SU-DHL-6 (cell line): ENCODE measurements at regions not wholly inside any gene's neighbourhood (a gene's known extent, or its start where the extent isn't known, plus 50 kb on each side); places are given as distances from the start of the nearest gene placed in this dataset.

Experiments
- H2AFZ ChIP-seq: fragments of 200-600 bp; sonication (generic); 2 replicates; pipeline ENCODE4 v1.6.1; 2014; ENCODE audit warnings: low read depth, mild to moderate bottlenecking, moderate library complexity, mixed read lengths, antibody characterized with exemption, low read length; ENCODE audit not compliant: severe bottlenecking
- H3F3A ChIP-seq: fragments of 200-600 bp; shearing (Covaris generic); 2 replicates; pipeline ENCODE4 v1.6.0; 2016; ENCODE audit warnings: antibody characterized with exemption, mild to moderate bottlenecking; ENCODE audit not compliant: insufficient read depth
- H3K27ac ChIP-seq: fragments of 200-600 bp; sonication (generic); 2 replicates; pipeline ENCODE4 v1.5.1; 2016; ENCODE audit warnings: low read depth, mild to moderate bottlenecking, low read length, moderate library complexity, mixed read lengths
- H3K27me3 ChIP-seq: fragments of 200-600 bp; sonication (generic), shearing (Covaris generic); 2 replicates; pipeline ENCODE4 v1.6.0; 2014; ENCODE audit warnings: mild to moderate bottlenecking, low read length
- H3K36me3 ChIP-seq: fragments of 200-600 bp; sonication (generic); 2 replicates; pipeline ENCODE4 v1.6.1; 2014; ENCODE audit warnings: mild to moderate bottlenecking, low read length, mixed read lengths
- H3K4me2 ChIP-seq: fragments of 300-600, 200-600 bp; shearing (Covaris generic), sonication (generic); 2 replicates; pipeline ENCODE4 v1.6.0; 2014; ENCODE audit warnings: low read length, low read depth, mild to moderate bottlenecking; ENCODE audit not compliant: poor library complexity, severe bottlenecking
- H3K4me3 ChIP-seq: fragments of 200-600 bp; sonication (generic); 2 replicates; pipeline ENCODE4 v1.5.1; 2014; ENCODE audit warnings: antibody characterized with exemption, low read length, mild to moderate bottlenecking, mixed read lengths; ENCODE audit not compliant: insufficient read depth, poor library complexity, severe bottlenecking
- H3K79me2 ChIP-seq: fragments of 200-600 bp; sonication (generic); 2 replicates; pipeline ENCODE4 v1.6.1; 2014; ENCODE audit warnings: mild to moderate bottlenecking, low read length, moderate library complexity; ENCODE audit not compliant: insufficient read depth
- H3K9ac ChIP-seq: fragments of 200-600 bp; sonication (generic); 2 replicates; pipeline ENCODE4 v1.7.0; 2014; ENCODE audit warnings: mild to moderate bottlenecking, low read length
- H3K9me2 ChIP-seq: fragments of 200-600 bp; sonication (generic); replicated peaks from 2 replicates; pipeline ENCODE4 v1.6.1; 2014; ENCODE audit warnings: low read length; ENCODE audit not compliant: insufficient read depth
- H3K9me3 ChIP-seq: fragments of 200-600 bp; sonication (generic); 2 replicates; pipeline ENCODE4 v1.6.1; 2014; ENCODE audit warnings: low read length, mixed read lengths; ENCODE audit not compliant: insufficient read depth
- H4K20me1 ChIP-seq: fragments of 200-600 bp; sonication (generic); 2 replicates; pipeline ENCODE4 v1.6.1; 2014; ENCODE audit warnings: low read depth, mild to moderate bottlenecking, antibody characterized with exemption, low read length, moderate library complexity, mixed read lengths
- EZH2phosphoT487 ChIP-seq: fragments of 200-600 bp; sonication (generic), shearing (Covaris generic); conservative IDR thresholded peaks from 2 replicates; pipeline ENCODE4 v1.6.1; 2018; ENCODE audit warnings: mild to moderate bottlenecking, antibody characterized with exemption, low read length, moderate library complexity, mixed read lengths
- TF ChIP-seq, protein P1 (sequence below): fragments of 200-600 bp; sonication (generic); IDR thresholded peaks from one replicate; pipeline ENCODE4 v1.5.1; 2017; ENCODE audit warnings: antibody characterized with exemption, mild to moderate bottlenecking, low read length, moderate library complexity; ENCODE audit not compliant: insufficient read depth, poor library complexity, severe bottlenecking

DNA sequence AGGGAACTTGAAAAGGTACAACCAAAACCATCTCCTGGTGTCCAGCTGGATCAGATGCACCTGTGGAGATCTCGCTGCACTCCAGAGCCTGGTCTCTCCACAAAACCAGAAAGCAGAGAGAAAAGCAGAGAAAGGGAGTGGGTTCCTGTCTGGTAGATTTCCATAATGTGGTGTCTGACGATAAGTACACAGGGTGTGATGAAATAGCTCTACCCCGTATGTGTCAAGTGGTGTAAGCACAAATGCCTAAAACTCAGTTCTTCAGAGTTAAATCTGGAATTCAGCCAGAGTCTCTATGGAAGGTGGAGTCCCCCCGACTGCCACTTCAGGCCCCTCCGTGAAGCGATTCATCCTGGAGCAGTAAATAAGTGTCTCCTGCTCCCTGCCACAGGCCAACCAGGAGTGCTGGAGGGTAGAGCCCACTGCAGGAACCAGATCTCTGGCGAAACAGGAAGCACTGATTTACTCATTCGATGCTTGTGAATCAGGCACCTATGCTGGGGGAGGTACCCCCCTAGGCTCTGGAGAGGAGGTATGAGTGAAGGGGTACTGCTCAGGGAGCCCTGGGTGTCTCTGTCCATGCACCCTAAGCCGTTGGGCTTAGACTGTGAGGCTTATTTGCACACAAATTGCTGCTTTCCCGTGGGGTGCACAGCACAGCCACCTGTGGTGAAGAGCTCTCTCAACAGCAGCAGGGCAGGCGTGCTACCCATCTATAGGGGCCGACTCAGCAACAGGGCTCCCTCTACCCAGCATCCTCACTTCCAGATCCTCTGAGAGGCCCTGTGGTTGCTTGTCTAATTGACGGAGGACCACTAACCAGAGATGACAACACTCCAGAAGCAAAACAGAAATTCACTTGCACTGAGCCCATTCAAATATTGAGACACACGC is 97.1 kb upstream of the MYOCD start:
- H3K9me2 ChIP-seq = no peaks in the 10 kb centered on the region
- no peak for TF ChIP-seq EZH2phosphoT487
- H4K20me1 ChIP-seq = no peaks in the 10 kb centered on the region; the same call in 1 of the 2 replicates
- no peaks in the 10 kb centered on the region for H3K27me3 ChIP-seq
- H3K27ac ChIP-seq = no peak overlapping the region
- H3K79me2 ChIP-seq = no peaks in the 10 kb centered on the region
- no peak overlapping the region for H3K9ac ChIP-seq
- no peak overlapping the region for H3K4me2 ChIP-seq
- no peak overlapping the region for H3K4me3 ChIP-seq
- H3F3A ChIP-seq = no peaks in the 10 kb centered on the region
- no peaks in the 10 kb centered on the region for H3K36me3 ChIP-seq
- H3K9me3 ChIP-seq = no peaks in the 10 kb centered on the region
- no peak overlapping the region for H2AFZ ChIP-seq

DNA sequence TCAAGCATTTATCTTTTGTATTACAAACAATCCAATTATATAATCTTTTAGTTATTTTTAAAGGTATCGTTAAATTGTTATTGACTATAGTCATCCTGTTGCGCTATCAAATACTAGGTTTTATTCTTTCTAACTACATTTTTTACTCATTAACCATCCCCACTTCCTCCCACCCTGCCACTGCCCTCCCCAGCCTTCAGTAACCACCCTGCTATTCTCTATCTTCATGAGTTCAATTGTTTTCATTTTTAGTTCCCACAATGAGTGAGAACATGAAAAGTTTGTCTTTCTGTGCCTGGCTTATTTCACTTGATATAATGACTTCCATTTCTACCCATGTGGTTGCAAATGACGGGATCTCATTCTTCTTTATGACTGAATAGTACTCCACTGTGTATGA is 94.1 kb upstream of the MYOCD start:
- no peak for TF ChIP-seq EZH2phosphoT487
- TF ChIP-seq, protein P1, sequence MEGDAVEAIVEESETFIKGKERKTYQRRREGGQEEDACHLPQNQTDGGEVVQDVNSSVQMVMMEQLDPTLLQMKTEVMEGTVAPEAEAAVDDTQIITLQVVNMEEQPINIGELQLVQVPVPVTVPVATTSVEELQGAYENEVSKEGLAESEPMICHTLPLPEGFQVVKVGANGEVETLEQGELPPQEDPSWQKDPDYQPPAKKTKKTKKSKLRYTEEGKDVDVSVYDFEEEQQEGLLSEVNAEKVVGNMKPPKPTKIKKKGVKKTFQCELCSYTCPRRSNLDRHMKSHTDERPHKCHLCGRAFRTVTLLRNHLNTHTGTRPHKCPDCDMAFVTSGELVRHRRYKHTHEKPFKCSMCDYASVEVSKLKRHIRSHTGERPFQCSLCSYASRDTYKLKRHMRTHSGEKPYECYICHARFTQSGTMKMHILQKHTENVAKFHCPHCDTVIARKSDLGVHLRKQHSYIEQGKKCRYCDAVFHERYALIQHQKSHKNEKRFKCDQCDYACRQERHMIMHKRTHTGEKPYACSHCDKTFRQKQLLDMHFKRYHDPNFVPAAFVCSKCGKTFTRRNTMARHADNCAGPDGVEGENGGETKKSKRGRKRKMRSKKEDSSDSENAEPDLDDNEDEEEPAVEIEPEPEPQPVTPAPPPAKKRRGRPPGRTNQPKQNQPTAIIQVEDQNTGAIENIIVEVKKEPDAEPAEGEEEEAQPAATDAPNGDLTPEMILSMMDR = no peak
- Histone ChIP-seq H3K27ac (no peak overlapping the region), H3K27me3 (no peaks in the 10 kb centered on the region), H3K9ac (no peak overlapping the region), H2AFZ (no peak overlapping the region), H4K20me1 (no peaks in the 10 kb centered on the region; the same call in 1 of the 2 replicates), H3K9me3 (no peaks in the 10 kb centered on the region), H3K9me2 (no peaks in the 10 kb centered on the region), H3F3A (no peaks in the 10 kb centered on the region), H3K79me2 (no peaks in the 10 kb centered on the region), H3K4me3 (no peak overlapping the region), H3K36me3 (no peaks in the 10 kb centered on the region), H3K4me2 (no peak overlapping the region)

DNA sequence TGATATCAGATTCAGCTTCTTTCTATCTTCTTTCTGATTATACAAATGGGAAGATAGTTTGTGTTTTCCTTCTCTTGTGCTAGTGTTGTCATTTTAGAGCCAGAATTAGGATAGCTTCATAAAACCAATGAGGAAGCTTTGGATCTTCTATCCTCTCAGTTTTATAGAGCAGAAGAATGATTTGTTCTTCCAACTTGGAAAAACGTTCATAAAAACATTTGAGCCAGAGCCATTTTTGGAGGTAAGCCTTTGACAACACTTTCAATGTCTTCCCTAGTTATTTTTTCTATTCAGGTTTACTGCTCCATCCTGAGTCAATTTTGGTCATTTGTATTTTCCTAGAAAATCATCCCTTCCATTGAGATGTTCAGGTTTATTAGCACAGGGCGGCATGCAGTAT is 91.2 kb upstream of the MYOCD start:
- Histone ChIP-seq H3K9ac (no peak overlapping the region), H3K36me3 (no peaks in the 10 kb centered on the region), H3K4me3 (no peak overlapping the region), H4K20me1 (no peaks in the 10 kb centered on the region; the same call in 1 of the 2 replicates), H3K9me2 (no peaks in the 10 kb centered on the region), H3F3A (no peaks in the 10 kb centered on the region), H3K9me3 (no peaks in the 10 kb centered on the region), H3K27me3 (no peaks in the 10 kb centered on the region), H3K4me2 (no peak overlapping the region), H2AFZ (no peak overlapping the region), H3K27ac (no peak overlapping the region), H3K79me2 (no peaks in the 10 kb centered on the region)
- TF ChIP-seq EZH2phosphoT487 = no peak

DNA sequence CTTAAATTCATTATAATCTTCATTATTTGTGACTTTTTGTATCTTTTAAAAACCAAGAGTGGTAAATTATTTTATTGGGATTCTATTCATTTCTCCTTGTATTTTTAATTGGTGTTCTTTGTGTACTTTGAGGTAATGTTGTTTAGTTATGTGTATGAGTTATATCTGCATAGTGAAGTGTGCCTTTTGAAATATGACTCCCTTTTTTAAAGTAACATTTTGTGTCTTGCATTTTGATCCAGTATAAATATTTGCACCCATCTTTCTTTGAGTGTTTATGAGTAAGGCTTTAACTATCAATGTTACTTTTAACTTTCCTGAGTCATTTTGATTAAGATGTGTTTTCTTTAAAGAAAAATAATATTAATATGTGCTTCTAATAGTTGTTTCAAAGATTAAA is 90.0 kb upstream of the MYOCD start:
- H3K27me3 ChIP-seq = no peaks in the 10 kb centered on the region
- H4K20me1 ChIP-seq = no peaks in the 10 kb centered on the region; the same call in 1 of the 2 replicates
- no peak overlapping the region for H3K9ac ChIP-seq
- no peak overlapping the region for H3K4me2 ChIP-seq
- TF ChIP-seq, protein P1 = no peak
- no peak for TF ChIP-seq EZH2phosphoT487
- H3K9me2 ChIP-seq = no peaks in the 10 kb centered on the region
- no peak overlapping the region for H2AFZ ChIP-seq
- no peak overlapping the region for H3K4me3 ChIP-seq
- no peaks in the 10 kb centered on the region for H3K79me2 ChIP-seq
- no peaks in the 10 kb centered on the region for H3K9me3 ChIP-seq
- no peak overlapping the region for H3K27ac ChIP-seq
- H3F3A ChIP-seq = no peaks in the 10 kb centered on the region
- no peaks in the 10 kb centered on the region for H3K36me3 ChIP-seq
